ENCODE measurements at regions not wholly inside any gene's neighbourhood (a gene's known extent, or its start where the extent isn't known, plus 50 kb on each side); places are given as distances from the start of the nearest gene placed in this dataset.

GRCh38 chr3:118228151-118228550 lies 806.5 kb downstream of the IGSF11 start:
- TF ChIP-seq, protein P1, sequence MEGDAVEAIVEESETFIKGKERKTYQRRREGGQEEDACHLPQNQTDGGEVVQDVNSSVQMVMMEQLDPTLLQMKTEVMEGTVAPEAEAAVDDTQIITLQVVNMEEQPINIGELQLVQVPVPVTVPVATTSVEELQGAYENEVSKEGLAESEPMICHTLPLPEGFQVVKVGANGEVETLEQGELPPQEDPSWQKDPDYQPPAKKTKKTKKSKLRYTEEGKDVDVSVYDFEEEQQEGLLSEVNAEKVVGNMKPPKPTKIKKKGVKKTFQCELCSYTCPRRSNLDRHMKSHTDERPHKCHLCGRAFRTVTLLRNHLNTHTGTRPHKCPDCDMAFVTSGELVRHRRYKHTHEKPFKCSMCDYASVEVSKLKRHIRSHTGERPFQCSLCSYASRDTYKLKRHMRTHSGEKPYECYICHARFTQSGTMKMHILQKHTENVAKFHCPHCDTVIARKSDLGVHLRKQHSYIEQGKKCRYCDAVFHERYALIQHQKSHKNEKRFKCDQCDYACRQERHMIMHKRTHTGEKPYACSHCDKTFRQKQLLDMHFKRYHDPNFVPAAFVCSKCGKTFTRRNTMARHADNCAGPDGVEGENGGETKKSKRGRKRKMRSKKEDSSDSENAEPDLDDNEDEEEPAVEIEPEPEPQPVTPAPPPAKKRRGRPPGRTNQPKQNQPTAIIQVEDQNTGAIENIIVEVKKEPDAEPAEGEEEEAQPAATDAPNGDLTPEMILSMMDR (IDR thresholded peaks at IDR 0.05): no peak
- no peak for TF ChIP-seq POLR2A (IDR thresholded peaks at IDR 0.05)
